Neural cell (in vitro differentiated cells): ENCODE measurements at regions not wholly inside any gene's neighbourhood (a gene's known extent, or its start where the extent isn't known, plus 50 kb on each side); places are given as distances from the start of the nearest gene placed in this dataset.

Experiments
- H2AFZ ChIP-seq: fragments of 200-600, 300-800 bp; sonication (generic), shearing (Covaris generic); 2 replicates; pipeline ENCODE4 v1.6.0; 2014; ENCODE audit warnings: low read depth, mild to moderate bottlenecking, antibody characterized with exemption, low read length, moderate library complexity
- H3F3A ChIP-seq: fragments of 200-600 bp; shearing (Covaris generic); 2 replicates; pipeline ENCODE4 v1.6.1; 2016; ENCODE audit warnings: mild to moderate bottlenecking, moderate library complexity, mixed read lengths, antibody characterized with exemption, low read length; ENCODE audit not compliant: insufficient read depth, poor library complexity, severe bottlenecking
- H3K27ac ChIP-seq: fragments of 200-600, 300-800 bp; sonication (generic), shearing (Covaris generic); 2 replicates; pipeline ENCODE4 v1.5.1; 2014; ENCODE audit warnings: mild to moderate bottlenecking, low read length, moderate library complexity
- H3K27me3 ChIP-seq: fragments of 300-800, 200-600 bp; sonication (generic), shearing (Covaris generic); 2 replicates; pipeline ENCODE4 v1.6.0; 2014; ENCODE audit warnings: mild to moderate bottlenecking, low read depth, low read length, moderate library complexity; ENCODE audit not compliant: insufficient read depth
- H3K36me3 ChIP-seq: fragments of 300-800, 200-600 bp; sonication (generic), shearing (Covaris generic); 2 replicates; pipeline ENCODE4 v1.5.1; 2014; ENCODE audit warnings: mild to moderate bottlenecking, antibody characterized with exemption, low read length, moderate library complexity; ENCODE audit not compliant: insufficient read depth
- H3K4me2 ChIP-seq: fragments of 300-800, 200-600 bp; sonication (generic), shearing (Covaris generic); 2 replicates; pipeline ENCODE4 v1.6.0; 2014; ENCODE audit warnings: mild to moderate bottlenecking, low read length
- H3K4me3 ChIP-seq: fragments of 300-800, 200-600 bp; sonication (generic), shearing (Covaris generic); 2 replicates; pipeline ENCODE4 v1.5.1; 2014; ENCODE audit warnings: mild to moderate bottlenecking, low read length, moderate library complexity
- H3K79me2 ChIP-seq: fragments of 200-600 bp; shearing (Covaris generic); replicated peaks from 2 replicates; pipeline ENCODE4 v1.6.0; 2014; ENCODE audit warnings: mild to moderate bottlenecking, low read length, moderate library complexity; ENCODE audit not compliant: insufficient read depth
- H3K9ac ChIP-seq: fragments of 300-800, 200-600 bp; sonication (generic), shearing (Covaris generic); 2 replicates; pipeline ENCODE4 v1.6.1; 2016; ENCODE audit warnings: mild to moderate bottlenecking, low read length, mixed read lengths
- H3K9me2 ChIP-seq: fragments of 200-600 bp; shearing (Covaris generic); 2 replicates; pipeline ENCODE4 v1.6.1; 2016; ENCODE audit warnings: mild to moderate bottlenecking, low read length, mixed read lengths; ENCODE audit not compliant: insufficient read depth
- H3K9me3 ChIP-seq: fragments of 200-600, 300-800 bp; sonication (generic), shearing (Covaris generic); 2 replicates; pipeline ENCODE4 v1.6.1; 2016; ENCODE audit warnings: mild to moderate bottlenecking, mixed run types, low read length, moderate library complexity, mixed read lengths
- H4K20me1 ChIP-seq: fragments of 200-600 bp; shearing (Covaris generic); 2 replicates; pipeline ENCODE4 v1.6.1; 2016; ENCODE audit warnings: mild to moderate bottlenecking, mixed run types; ENCODE audit not compliant: insufficient read depth
- EP300 ChIP-seq: fragments of 450-650 bp; conservative IDR thresholded peaks from 2 replicates; pipeline ENCODE4 v1.6.1; 2014; ENCODE audit warnings: antibody characterized with exemption, mild to moderate bottlenecking, moderate library complexity; ENCODE audit not compliant: poor library complexity, severe bottlenecking
- EZH2 ChIP-seq: fragments of 200-600, 300-800 bp; shearing (Covaris generic), sonication (generic); IDR thresholded peaks from 2 replicates; pipeline ENCODE4 v1.6.1; 2014; ENCODE audit warnings: antibody characterized with exemption, low read length, borderline replicate concordance, mild to moderate bottlenecking; ENCODE audit not compliant: insufficient read depth, poor library complexity, severe bottlenecking
- MXI1 ChIP-seq: fragments of 450-650 bp; conservative IDR thresholded peaks from 2 replicates; pipeline ENCODE4 v1.6.1; 2014; ENCODE audit warnings: antibody characterized with exemption, mild to moderate bottlenecking; ENCODE audit not compliant: poor library complexity, severe bottlenecking
- POLR2AphosphoS5 ChIP-seq: IDR thresholded peaks from 2 replicates; pipeline ENCODE4 v1.6.1; 2012
- RAD21 ChIP-seq: fragments of 450-650 bp; conservative IDR thresholded peaks from 2 replicates; pipeline ENCODE4 v1.6.1; 2014; ENCODE audit warnings: antibody characterized with exemption, mild to moderate bottlenecking, moderate library complexity
- REST ChIP-seq: IDR thresholded peaks from 2 replicates; pipeline ENCODE4 v1.6.1; 2012; ENCODE audit warnings: borderline replicate concordance
- SMC3 ChIP-seq: fragments of 450-650 bp; conservative IDR thresholded peaks from 2 replicates; pipeline ENCODE4 v1.6.1; 2014; ENCODE audit warnings: antibody characterized with exemption, mild to moderate bottlenecking, moderate library complexity; ENCODE audit not compliant: poor library complexity
- TAF1 ChIP-seq: IDR thresholded peaks from 2 replicates; pipeline ENCODE4 v1.6.1; 2012; ENCODE audit warnings: low read depth
- TF ChIP-seq, protein P1 (sequence below): fragments of 450-650 bp; IDR thresholded peaks from 2 replicates; pipeline ENCODE4 v1.5.1; 2014; ENCODE audit warnings: antibody characterized with exemption, mild to moderate bottlenecking, moderate library complexity; ENCODE audit not compliant: poor library complexity, severe bottlenecking

GRCh38 chr5:153885141-153885540 is 153.6 kb downstream of the FAM114A2 start:
- no peaks in the 10 kb centered on the region for H3K36me3 ChIP-seq
- no peaks in the 10 kb centered on the region for H3K9me3 ChIP-seq
- H3K9ac ChIP-seq, result no peak overlapping the region
- no peaks in the 10 kb centered on the region for H4K20me1 ChIP-seq
- no peaks in the 10 kb centered on the region for H3K79me2 ChIP-seq
- TF ChIP-seq RAD21, result no peak
- H3K27ac ChIP-seq, result no peak overlapping the region
- no peak overlapping the region for H3K4me2 ChIP-seq
- H2AFZ ChIP-seq, result no peak overlapping the region
- H3K27me3 ChIP-seq, result no peaks in the 10 kb centered on the region
- H3F3A ChIP-seq, result no peaks in the 10 kb centered on the region
- H3K4me3 ChIP-seq, result no peak overlapping the region
- no peaks in the 10 kb centered on the region for H3K9me2 ChIP-seq

DNA sequence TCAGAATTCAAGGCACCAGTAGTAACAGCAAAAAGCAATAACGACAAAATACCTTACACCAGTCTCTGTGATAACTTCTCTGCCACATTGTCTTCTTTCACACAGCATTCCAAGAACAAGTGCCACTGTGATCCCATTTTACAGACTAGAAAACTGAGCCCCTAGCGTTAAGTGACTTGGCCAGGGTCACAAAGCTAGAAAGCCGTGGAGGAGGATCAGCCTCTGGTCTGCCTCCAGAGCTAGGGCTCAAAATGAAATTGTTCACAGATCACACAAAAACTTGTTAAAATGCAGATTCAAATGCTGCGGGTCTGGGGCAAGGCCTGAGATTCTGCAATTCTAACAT is 154.1 kb downstream of the FAM114A2 start:
- no peak overlapping the region for H2AFZ ChIP-seq
- no peak overlapping the region for H3K27ac ChIP-seq
- H3F3A ChIP-seq, result no peaks in the 10 kb centered on the region
- H3K4me2 ChIP-seq, result no peak overlapping the region
- H4K20me1 ChIP-seq, result no peaks in the 10 kb centered on the region
- H3K27me3 ChIP-seq, result no peaks in the 10 kb centered on the region
- H3K4me3 ChIP-seq, result no peak overlapping the region
- no peak overlapping the region for H3K9ac ChIP-seq
- H3K79me2 ChIP-seq, result no peaks in the 10 kb centered on the region
- no peak for TF ChIP-seq POLR2AphosphoS5
- TF ChIP-seq TAF1, result no peak
- no peak for TF ChIP-seq RAD21
- TF ChIP-seq, protein P1, sequence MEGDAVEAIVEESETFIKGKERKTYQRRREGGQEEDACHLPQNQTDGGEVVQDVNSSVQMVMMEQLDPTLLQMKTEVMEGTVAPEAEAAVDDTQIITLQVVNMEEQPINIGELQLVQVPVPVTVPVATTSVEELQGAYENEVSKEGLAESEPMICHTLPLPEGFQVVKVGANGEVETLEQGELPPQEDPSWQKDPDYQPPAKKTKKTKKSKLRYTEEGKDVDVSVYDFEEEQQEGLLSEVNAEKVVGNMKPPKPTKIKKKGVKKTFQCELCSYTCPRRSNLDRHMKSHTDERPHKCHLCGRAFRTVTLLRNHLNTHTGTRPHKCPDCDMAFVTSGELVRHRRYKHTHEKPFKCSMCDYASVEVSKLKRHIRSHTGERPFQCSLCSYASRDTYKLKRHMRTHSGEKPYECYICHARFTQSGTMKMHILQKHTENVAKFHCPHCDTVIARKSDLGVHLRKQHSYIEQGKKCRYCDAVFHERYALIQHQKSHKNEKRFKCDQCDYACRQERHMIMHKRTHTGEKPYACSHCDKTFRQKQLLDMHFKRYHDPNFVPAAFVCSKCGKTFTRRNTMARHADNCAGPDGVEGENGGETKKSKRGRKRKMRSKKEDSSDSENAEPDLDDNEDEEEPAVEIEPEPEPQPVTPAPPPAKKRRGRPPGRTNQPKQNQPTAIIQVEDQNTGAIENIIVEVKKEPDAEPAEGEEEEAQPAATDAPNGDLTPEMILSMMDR, result no peak
- no peak for TF ChIP-seq EZH2
- no peak for TF ChIP-seq EP300
- no peak for TF ChIP-seq MXI1
- no peak for TF ChIP-seq REST
- TF ChIP-seq SMC3, result no peak
- no peaks in the 10 kb centered on the region for H3K36me3 ChIP-seq
- no peaks in the 10 kb centered on the region for H3K9me3 ChIP-seq
- no peaks in the 10 kb centered on the region for H3K9me2 ChIP-seq

DNA sequence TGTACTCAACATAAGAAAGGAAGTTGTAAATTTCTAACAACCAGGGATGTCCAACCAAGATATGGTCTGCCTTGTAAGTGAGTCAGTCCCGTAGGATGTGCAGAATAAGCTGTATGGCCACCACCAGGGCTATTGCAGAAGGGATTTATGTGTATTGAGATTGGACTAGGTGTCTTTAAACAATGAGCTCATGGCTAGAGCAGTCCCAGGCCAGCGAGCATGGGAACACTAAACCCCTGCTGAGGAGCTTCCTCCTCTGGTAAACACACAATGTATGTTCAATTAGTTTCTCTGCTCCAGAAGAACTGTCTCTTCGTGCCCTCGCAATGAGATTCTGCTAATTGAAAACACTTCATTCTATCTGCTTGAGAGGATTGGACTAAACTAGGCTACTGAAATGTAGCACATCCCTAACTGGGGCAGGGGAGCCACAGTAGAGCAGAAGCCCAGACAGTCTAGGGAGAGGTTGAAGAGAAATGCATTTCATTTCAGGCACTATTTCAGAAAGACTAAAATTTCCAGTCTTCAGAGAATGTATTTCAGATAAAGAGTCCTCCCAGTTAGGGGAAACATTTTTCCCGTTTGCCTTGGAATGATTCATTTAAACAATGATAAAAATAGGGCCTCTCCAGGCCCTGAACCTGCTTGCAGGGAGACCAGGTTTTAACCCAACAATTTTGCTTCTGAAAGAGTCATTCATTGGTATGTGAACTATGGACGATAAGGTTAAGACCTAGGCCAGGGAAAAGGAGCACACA is 154.7 kb downstream of the FAM114A2 start:
- H3K36me3 ChIP-seq, result no peaks in the 10 kb centered on the region
- no peaks in the 10 kb centered on the region for H3F3A ChIP-seq
- H3K4me2 ChIP-seq, result no peak overlapping the region
- no peaks in the 10 kb centered on the region for H3K9me2 ChIP-seq
- H3K4me3 ChIP-seq, result no peak overlapping the region
- no peaks in the 10 kb centered on the region for H3K79me2 ChIP-seq
- TF ChIP-seq EZH2, result no peak
- no peak for TF ChIP-seq RAD21
- no peak for TF ChIP-seq TAF1
- TF ChIP-seq POLR2AphosphoS5, result no peak
- TF ChIP-seq REST, result no peak
- no peak for TF ChIP-seq EP300
- TF ChIP-seq, protein P1, result no peak
- TF ChIP-seq MXI1, result no peak
- no peak for TF ChIP-seq SMC3
- H3K27me3 ChIP-seq, result no peaks in the 10 kb centered on the region
- H3K9ac ChIP-seq, result no peak overlapping the region
- no peaks in the 10 kb centered on the region for H3K9me3 ChIP-seq
- no peak overlapping the region for H3K27ac ChIP-seq
- no peaks in the 10 kb centered on the region for H4K20me1 ChIP-seq
- H2AFZ ChIP-seq, result no peak overlapping the region
